A549 (cell line): ENCODE measurements at regions not wholly inside any gene's neighbourhood (a gene's known extent, or its start where the extent isn't known, plus 50 kb on each side); places are given as distances from the start of the nearest gene placed in this dataset.

Experiments
- ATAC-seq, 2 experiments: fragments of 200-7000 bp in 1 of 2; fragments of >200 bp in 1 of 2; cut with Nextera tagmentation in 1 of 2; cut with Tn5 transposase in 1 of 2; 3 replicates each; pipeline versions ENCODE4 v1.8.0 to v1.9.1; 2018 to 2020; ENCODE audit warnings: mild to moderate bottlenecking in 1 of 2, moderate library complexity in 1 of 2
- CTCF ChIA-PET: fragments of 300-600 bp; sonication (Branson Sonifier 250); formaldehyde crosslinking; extraction: SDS; loops from one replicate; lab custom pipeline; 2021; ENCODE audit warnings: antibody characterized with exemption, inconsistent platforms; lab: Yijun Ruan, JAX
- POLR2A ChIA-PET: fragments of 350-600 bp; formaldehyde crosslinking; extraction: SDS; loops from one replicate; lab custom pipeline; 2021; ENCODE audit warnings: antibody characterized with exemption, inconsistent platforms; lab: Yijun Ruan, JAX
- DNase-seq, 2 experiments: peaks; one replicate each; pipeline versions ENCODE4 v3.0.0 to v3.0.0-alpha.2; 2011 to 2016; ENCODE audit warnings: low read depth in 1 of 2, low spot score in 1 of 2
- FAIRE-seq: peaks from 2 replicates; lab custom pipeline; 2011; peaks lifted over from hg19 to GRCh38; lab: Jason Lieb, UNC
- H3K27ac ChIP-seq, 2 experiments: fragments of >200 bp; sonication (Bioruptor Twin); formaldehyde crosslinking; 3 replicates each; pipeline ENCODE4 v1.5.1; 2016 to 2017
- H3K4me1 ChIP-seq: fragments of >200 bp; sonication (Bioruptor Twin); formaldehyde crosslinking; 3 replicates; pipeline ENCODE4 v1.6.1; 2016
- H3K4me2 ChIP-seq: fragments of >200 bp; sonication (Bioruptor Twin); formaldehyde crosslinking; 3 replicates; pipeline ENCODE4 v1.6.1; 2016
- H3K4me3 ChIP-seq: fragments of >200 bp; sonication (Bioruptor Twin); formaldehyde crosslinking; 3 replicates; pipeline ENCODE4 v1.5.1; 2016
- H3K9me3 ChIP-seq: fragments of >200 bp; sonication (Bioruptor Twin); formaldehyde crosslinking; 3 replicates; pipeline ENCODE4 v1.6.1; 2016
- BCL3 ChIP-seq: fragments of >200 bp; sonication (Bioruptor Twin); formaldehyde crosslinking; IDR thresholded peaks from 3 replicates; pipeline ENCODE4 v1.6.1; 2016
- BHLHE40 ChIP-seq: IDR thresholded peaks from 2 replicates; pipeline ENCODE4 v1.6.1; 2012; ENCODE audit warnings: low read depth, low read length, inconsistent platforms
- CBX2 ChIP-seq: fragments of 200-600 bp; sonication (generic); IDR thresholded peaks from 2 replicates; pipeline ENCODE4 v1.6.1; 2016; ENCODE audit warnings: low read depth, mild to moderate bottlenecking, borderline replicate concordance
- CHD2 ChIP-seq: fragments of 150-350 bp; IDR thresholded peaks from 2 replicates; pipeline ENCODE4 v1.6.1; 2014; ENCODE audit warnings: low read length; ENCODE audit not compliant: partially characterized antibody
- CHD4 ChIP-seq: fragments of 200-600 bp; sonication (generic); IDR thresholded peaks from 2 replicates; pipeline ENCODE4 v1.6.1; 2016; ENCODE audit warnings: antibody characterized with exemption, mild to moderate bottlenecking, borderline replicate concordance
- EHF ChIP-seq: fragments of 250-450 bp; sonication (Bioruptor Pico); IDR thresholded peaks from 2 replicates; pipeline ENCODE4 v1.5.0; 2020; ENCODE audit warnings: mild to moderate bottlenecking
- EP300 ChIP-seq, 2 experiments: fragments of >200 bp; sonication (Bioruptor Twin); formaldehyde crosslinking; IDR thresholded peaks; 2 replicates in 1 of 2; 3 replicates in 1 of 2; pipeline ENCODE4 v1.6.1; 2016 to 2017
- FOSL2 ChIP-seq, 2 experiments: fragments of 450-650 bp in 1 of 2; fragments of >200 bp in 1 of 2; sonication (Bioruptor Twin) in 1 of 2; formaldehyde crosslinking; IDR thresholded peaks; 2 replicates each; pipeline versions ENCODE4 v1.5.0 to v1.6.1; 2016 to 2020; ENCODE audit warnings: mild to moderate bottlenecking in 1 of 2, moderate library complexity in 1 of 2
- FOXS1 ChIP-seq: fragments of 250-450 bp; sonication (Bioruptor Pico); IDR thresholded peaks from 2 replicates; pipeline ENCODE4 v1.5.0; 2020; ENCODE audit warnings: mild to moderate bottlenecking, moderate library complexity
- GATA3 ChIP-seq: IDR thresholded peaks from 2 replicates; pipeline ENCODE4 v1.6.1; 2012; ENCODE audit warnings: borderline replicate concordance
- HDAC2 ChIP-seq: fragments of 200-600 bp; sonication (generic); IDR thresholded peaks from 2 replicates; pipeline ENCODE4 v1.6.1; 2016
- HES2 ChIP-seq: fragments of >200 bp; sonication (Bioruptor Twin); formaldehyde crosslinking; IDR thresholded peaks from 2 replicates; pipeline ENCODE4 v1.6.1; 2016
- HEYL ChIP-seq: fragments of 250-450 bp; sonication (Bioruptor Pico); IDR thresholded peaks from 2 replicates; pipeline ENCODE4 v1.8.0; 2021; ENCODE audit warnings: mild to moderate bottlenecking, moderate library complexity
- MAFK ChIP-seq: fragments of 450-650 bp; IDR thresholded peaks from 2 replicates; pipeline ENCODE4 v1.6.1; 2014; ENCODE audit not compliant: partially characterized antibody
- MYC ChIP-seq: IDR thresholded peaks from 2 replicates; pipeline ENCODE4 v1.6.1; 2012; ENCODE audit warnings: mild to moderate bottlenecking, inconsistent platforms, low read length, improper control_type of control experiment, borderline replicate concordance
- PBX3 ChIP-seq: IDR thresholded peaks from 2 replicates; pipeline ENCODE4 v1.6.1; 2012
- RAD21 ChIP-seq, 2 experiments: fragments of >200 bp in 1 of 2; sonication (Bioruptor Twin) in 1 of 2; formaldehyde crosslinking in 1 of 2; IDR thresholded peaks in 1 of 2; conservative IDR thresholded peaks in 1 of 2; 2 replicates in 1 of 2; 3 replicates in 1 of 2; pipeline ENCODE4 v1.6.1; 2012 to 2018; ENCODE audit warnings: inconsistent platforms in 1 of 2
- RCOR1 ChIP-seq: fragments of 150-350 bp; IDR thresholded peaks from 2 replicates; pipeline ENCODE4 v1.6.1; 2014; ENCODE audit warnings: antibody characterized with exemption, low read length, low read depth
- RNF2 ChIP-seq: fragments of 200-600 bp; sonication (generic); IDR thresholded peaks from 2 replicates; pipeline ENCODE4 v1.6.1; 2016; ENCODE audit warnings: low read depth, mild to moderate bottlenecking, antibody characterized with exemption, moderate library complexity, borderline replicate concordance
- TP53 ChIP-seq: fragments of 250-450 bp; sonication (Bioruptor Pico); IDR thresholded peaks from 2 replicates; pipeline ENCODE4 v1.5.0; 2021; ENCODE audit warnings: mild to moderate bottlenecking, moderate library complexity
- ZC3H11A ChIP-seq: fragments of 450-650 bp; IDR thresholded peaks from 2 replicates; pipeline ENCODE4 v1.6.1; 2014; ENCODE audit warnings: antibody characterized with exemption, mild to moderate bottlenecking
- ZFP36 ChIP-seq: fragments of 450-650 bp; IDR thresholded peaks from 2 replicates; pipeline ENCODE4 v1.6.1; 2014; ENCODE audit warnings: borderline replicate concordance; ENCODE audit not compliant: partially characterized antibody
- ZNF302 ChIP-seq: fragments of 250-450 bp; sonication (Bioruptor Pico); IDR thresholded peaks from 2 replicates; pipeline ENCODE4 v1.9.0; 2021; ENCODE audit warnings: inconsistent platforms, mild to moderate bottlenecking, moderate library complexity
- ZSCAN20 ChIP-seq: fragments of 250-450 bp; sonication (Bioruptor Pico); IDR thresholded peaks from 2 replicates; pipeline ENCODE4 v1.8.0; 2022; ENCODE audit warnings: mild to moderate bottlenecking, moderate library complexity
- WGBS: methylation state at CpG from one replicate; pipeline ENCODE4 v1.1.6; 2017; ENCODE audit errors: missing lambda C conversion rate; 5-methylcytosine and 5-hydroxymethylcytosine counted together
- TF ChIP-seq, protein P1 (sequence below): fragments of 150-350 bp; IDR thresholded peaks from 2 replicates; pipeline ENCODE4 v1.6.1; 2014; ENCODE audit warnings: low read depth, mild to moderate bottlenecking, low read length
- TF ChIP-seq, protein P2 (sequence below): fragments of 250-450 bp; sonication (Bioruptor Pico); IDR thresholded peaks from 2 replicates; pipeline ENCODE4 v1.5.0; 2020; ENCODE audit warnings: low read depth, mild to moderate bottlenecking, moderate library complexity

DNA sequence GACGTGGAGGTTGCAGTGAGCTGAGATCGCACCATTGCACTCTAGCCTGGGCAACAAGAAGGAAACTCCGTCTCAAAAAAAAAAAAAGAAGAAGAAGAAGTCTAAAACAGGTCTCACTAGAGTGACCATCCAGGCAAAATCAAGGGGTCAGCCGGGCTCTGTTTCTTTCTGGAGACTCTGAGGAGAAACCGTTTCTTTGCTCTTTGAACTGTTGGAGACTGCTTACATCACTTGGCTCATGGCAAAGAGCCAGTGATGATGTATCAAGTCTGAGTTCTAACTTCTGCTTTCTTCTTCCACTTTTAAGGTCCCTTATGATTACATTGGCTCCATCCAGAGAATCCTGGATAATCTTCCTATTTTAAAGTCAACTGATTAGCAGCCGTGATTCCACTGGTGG, 306.8 kb downstream of the WDR11 start:
- ChIA-PET CTCF (no interaction called here), POLR2A (no interaction called here)
- H3K4me1 ChIP-seq: no peaks in the 10 kb centered on the region
- H3K4me3 ChIP-seq: no peak overlapping the region
- TF ChIP-seq PBX3 (no peak), RCOR1 (no peak), ZSCAN20 (CRISPR knock-in tag) (no peak), FOXS1 (CRISPR knock-in tag) (no peak)
- ATAC-seq: no peak
- 7% methylated on average over 5 of the region's 6 CpGs for WGBS
- no peak overlapping the region for H3K27ac ChIP-seq
- no peak overlapping the region for H3K4me2 ChIP-seq
- no peaks in the 10 kb centered on the region for H3K9me3 ChIP-seq
- FAIRE-seq: no peak
- DNase-seq: no peak

DNA sequence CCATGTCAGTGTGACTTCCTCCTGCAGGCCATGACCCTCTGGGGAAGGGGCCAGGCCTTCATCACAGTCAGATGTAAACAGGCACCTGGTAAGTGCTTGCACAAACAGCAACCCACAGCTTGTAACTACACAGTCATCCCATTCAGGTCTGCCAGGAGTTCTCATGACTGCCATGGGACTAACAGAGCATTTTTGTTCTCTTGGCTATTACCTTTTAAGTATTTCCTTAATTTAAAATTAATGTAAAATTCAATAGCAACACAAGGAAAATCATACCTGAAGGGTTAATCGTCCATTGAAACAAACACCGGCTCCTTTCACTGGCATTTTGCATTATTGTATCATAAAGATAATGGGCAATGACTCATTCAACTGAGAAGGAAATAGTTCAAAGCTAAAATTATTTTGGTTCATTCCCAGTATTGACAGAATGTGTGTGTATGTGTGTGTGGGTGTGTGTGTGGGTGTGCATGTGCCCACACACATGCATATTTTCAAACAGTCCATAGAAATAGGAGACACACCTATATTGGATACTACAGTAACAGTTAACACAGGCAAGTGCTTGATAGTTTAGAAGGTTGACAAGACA, 307.9 kb downstream of the WDR11 start:
- no peak overlapping the region for H3K4me3 ChIP-seq
- no peaks in the 10 kb centered on the region for H3K4me1 ChIP-seq
- no peak overlapping the region for H3K27ac ChIP-seq
- DNase-seq (no peak), ATAC-seq (no peak), FAIRE-seq (no peak)
- WGBS: 2% methylated on average over 2 of the region's 2 CpGs
- TF ChIP-seq HDAC2 (no peak), TP53 (CRISPR knock-in tag) (no peak), CHD4 (no peak), ZC3H11A (no peak), CBX2 (no peak), FOSL2 (IDR thresholded peaks at IDR 0.05) (no peak), FOSL2 (CRISPR knock-in tag; IDR thresholded peaks at IDR 0.05) (no peak), ZFP36 (no peak), MAFK (no peak), GATA3 (no peak), RAD21 (conservative IDR thresholded peaks at IDR 0.05 in 1 of 2, IDR thresholded peaks at IDR 0.05 in 1 of 2) (no peak), HEYL (CRISPR knock-in tag) (no peak), EP300 (IDR thresholded peaks at IDR 0.05) (no peak), BHLHE40 (no peak)
- TF ChIP-seq, all 56 proteins: peak for 0
- peaks cover 2% of the 10 kb centered on the region; the same call in 1 of the 3 replicates for H3K9me3 ChIP-seq
- ChIA-PET CTCF (no interaction called here), POLR2A (no interaction called here)
- no peak overlapping the region for H3K4me2 ChIP-seq

GRCh38 chr10:121159670-121160069, 308.5 kb downstream of the WDR11 start:
- 49% methylated on average over 5 of the region's 5 CpGs for WGBS
- Histone ChIP-seq H3K4me3 (no peak overlapping the region), H3K27ac (no peak overlapping the region), H3K4me2 (no peak overlapping the region), H3K9me3 (peaks cover 2% of the 10 kb centered on the region; the same call in 1 of the 3 replicates), H3K4me1 (no peaks in the 10 kb centered on the region)
- POLR2A ChIA-PET: no interaction called here
- FAIRE-seq (no peak), ATAC-seq (no peak), DNase-seq (no peak)
- no peak for TF ChIP-seq BCL3
- TF ChIP-seq MYC: no peak
- no peak for TF ChIP-seq RNF2
- TF ChIP-seq HDAC2: no peak
- no peak for TF ChIP-seq EHF (CRISPR knock-in tag)
- TF ChIP-seq ZC3H11A: no peak
- no peak for TF ChIP-seq ZNF302 (CRISPR knock-in tag)
- TF ChIP-seq, protein P1, sequence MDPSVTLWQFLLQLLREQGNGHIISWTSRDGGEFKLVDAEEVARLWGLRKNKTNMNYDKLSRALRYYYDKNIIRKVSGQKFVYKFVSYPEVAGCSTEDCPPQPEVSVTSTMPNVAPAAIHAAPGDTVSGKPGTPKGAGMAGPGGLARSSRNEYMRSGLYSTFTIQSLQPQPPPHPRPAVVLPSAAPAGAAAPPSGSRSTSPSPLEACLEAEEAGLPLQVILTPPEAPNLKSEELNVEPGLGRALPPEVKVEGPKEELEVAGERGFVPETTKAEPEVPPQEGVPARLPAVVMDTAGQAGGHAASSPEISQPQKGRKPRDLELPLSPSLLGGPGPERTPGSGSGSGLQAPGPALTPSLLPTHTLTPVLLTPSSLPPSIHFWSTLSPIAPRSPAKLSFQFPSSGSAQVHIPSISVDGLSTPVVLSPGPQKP: no peak
- TF ChIP-seq CHD4: no peak
- no peak for TF ChIP-seq CHD2
- no peak for TF ChIP-seq HES2
- TF ChIP-seq, protein P2, sequence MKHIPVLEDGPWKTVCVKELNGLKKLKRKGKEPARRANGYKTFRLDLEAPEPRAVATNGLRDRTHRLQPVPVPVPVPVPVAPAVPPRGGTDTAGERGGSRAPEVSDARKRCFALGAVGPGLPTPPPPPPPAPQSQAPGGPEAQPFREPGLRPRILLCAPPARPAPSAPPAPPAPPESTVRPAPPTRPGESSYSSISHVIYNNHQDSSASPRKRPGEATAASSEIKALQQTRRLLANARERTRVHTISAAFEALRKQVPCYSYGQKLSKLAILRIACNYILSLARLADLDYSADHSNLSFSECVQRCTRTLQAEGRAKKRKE (CRISPR knock-in tag): no peak
- CTCF ChIA-PET: no interaction called here
